HG03196 (cell line): ENCODE measurements at regions not wholly inside any gene's neighbourhood (a gene's known extent, or its start where the extent isn't known, plus 50 kb on each side); places are given as distances from the start of the nearest gene placed in this dataset.
"Not testable (repeated sequence)": the region's sequence is repeated elsewhere in the genome, so short reads cannot be mapped to it uniquely, and the experiment has no call there.

Experiments used
- ATAC-seq: cut with Tn5 transposase; IDR thresholded peaks from one replicate; pipeline ENCODE4 v1.9.1; 2021; ENCODE audit not compliant: unreplicated experiment

DNA sequence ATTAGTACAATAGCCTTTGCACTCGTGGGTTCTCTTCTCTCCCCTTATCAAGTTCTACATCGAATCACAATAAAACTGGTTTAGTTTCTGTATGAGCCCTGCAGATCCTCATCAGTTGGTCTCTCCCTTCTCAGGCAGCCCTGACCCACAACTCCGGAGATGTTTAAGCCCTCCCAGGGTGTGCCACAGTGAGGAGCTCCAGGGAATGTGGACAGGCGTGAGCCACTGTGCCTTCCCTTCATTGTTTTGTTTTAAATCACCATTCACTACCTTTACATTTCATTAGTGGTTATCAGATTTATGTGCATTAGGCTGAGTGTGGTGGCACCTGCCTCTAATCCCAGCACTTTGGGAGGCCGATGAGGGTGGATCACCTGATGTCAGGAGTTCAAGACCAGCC is 133.2 kb downstream of the LARP7 start:
- no peak for ATAC-seq

DNA sequence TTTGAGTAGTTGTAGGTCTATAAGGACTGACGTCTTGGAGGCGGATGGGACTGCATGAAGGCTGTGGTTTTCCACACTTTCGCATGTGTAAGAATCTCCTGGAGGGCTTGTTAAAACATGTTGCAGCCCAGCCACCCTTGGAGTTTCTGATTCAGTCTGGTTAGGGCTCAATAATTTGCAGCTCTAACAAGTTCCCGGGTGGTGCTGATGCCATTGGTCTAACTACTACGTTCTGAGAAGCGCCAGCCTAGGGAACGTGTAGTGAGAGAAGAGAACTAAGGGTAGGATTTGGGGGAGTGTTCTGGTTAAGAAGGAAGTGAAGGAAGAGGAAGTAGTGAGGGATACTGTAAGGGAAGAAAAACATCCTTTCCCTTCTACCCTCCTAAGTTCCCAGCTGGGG is 138.9 kb downstream of the LARP7 start:
- no peak for ATAC-seq

DNA sequence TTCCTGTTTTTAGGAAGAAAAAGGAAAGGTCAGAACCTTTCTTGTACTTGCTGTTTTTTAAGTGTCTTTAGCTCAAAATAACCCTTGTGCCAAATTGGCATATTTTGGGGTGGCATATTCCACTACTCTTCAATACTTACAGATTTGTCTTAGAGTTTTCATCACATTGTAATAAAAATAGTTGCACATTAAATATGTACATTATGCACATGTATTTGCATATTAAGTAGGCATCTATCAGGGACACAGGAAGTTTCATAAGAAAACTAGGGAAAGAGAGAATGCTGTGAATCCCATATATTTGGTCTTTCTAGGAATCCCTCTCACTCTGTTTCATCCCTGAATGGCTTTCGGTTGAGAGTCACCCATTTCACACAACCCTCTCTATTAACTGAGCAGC is 139.6 kb downstream of the LARP7 start:
- ATAC-seq = no peak

DNA sequence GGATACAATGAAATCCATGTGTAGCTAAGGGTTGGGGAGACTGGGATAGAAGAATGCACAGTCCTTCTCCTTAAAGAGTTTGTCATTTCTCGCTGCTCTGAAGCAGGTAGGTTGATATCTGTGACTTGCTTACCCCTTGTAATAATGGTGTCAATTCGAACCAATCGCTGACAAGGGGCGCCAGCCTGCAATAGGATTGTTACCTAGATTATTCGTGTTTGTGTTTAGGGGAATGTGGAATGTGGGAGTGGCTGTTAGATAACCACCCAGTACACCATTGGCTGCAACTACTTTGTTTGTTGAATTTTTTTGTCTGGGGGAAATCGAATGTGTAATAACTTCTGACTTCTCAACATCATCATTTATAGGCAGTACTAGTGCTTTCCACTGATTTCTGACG is 141.6 kb downstream of the LARP7 start:
- no peak for ATAC-seq

DNA sequence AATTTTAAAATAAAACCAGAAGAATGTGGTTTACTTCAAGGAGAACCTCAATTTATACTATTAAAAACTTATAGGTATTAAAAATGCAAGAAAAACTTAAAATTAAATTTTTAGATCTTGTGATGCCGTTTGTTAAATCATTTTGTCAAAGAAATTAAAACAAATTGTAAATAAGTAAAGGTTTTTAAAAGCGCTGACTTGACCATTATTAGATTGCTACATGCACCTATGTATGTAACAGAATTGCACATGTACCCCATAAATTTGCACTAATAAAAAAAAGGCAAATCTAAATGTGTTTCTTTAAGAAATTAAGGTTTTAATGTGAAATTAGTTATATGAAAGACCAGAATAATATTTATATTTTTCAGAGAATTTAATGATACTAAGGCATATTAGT is 156.1 kb downstream of the LARP7 start:
- ATAC-seq = no peak

DNA sequence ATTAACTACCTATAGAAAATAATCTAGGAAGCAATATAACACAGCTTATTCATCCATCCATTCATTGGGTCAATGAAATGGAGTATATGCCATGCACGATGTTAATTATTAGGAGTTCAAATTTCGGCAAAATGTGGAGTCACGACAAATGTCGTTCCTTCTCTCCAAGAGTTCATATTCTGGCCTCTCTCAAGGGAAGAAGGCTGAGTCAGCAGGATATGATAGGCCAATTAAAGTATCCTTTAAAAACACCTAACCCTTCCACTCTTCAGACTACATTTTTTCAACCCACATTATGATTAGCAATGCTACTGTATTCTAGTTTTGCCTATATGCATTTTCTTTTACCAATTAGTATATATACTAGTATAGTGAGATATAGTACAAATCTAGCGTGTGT is 163.1 kb downstream of the LARP7 start:
- no peak for ATAC-seq

DNA sequence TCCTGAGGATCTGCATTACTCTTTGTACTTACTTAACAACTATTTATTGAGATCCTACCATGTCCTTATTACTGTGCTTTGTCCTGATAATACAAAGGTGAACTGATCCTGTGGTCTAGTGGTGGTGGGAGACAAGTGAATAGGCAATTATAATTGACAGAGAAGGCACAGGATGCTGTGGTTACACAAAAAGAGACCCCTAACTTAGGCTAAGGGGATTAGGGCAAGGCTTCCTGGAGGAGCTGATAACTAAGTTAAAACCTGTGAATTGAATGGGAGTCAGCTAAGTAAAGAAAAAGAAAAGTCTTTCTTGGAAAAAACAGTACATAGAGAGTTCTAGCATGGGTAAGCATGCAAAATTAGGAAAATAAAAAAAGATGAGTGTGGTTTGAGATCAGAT is 164.4 kb downstream of the LARP7 start:
- no peak for ATAC-seq

DNA sequence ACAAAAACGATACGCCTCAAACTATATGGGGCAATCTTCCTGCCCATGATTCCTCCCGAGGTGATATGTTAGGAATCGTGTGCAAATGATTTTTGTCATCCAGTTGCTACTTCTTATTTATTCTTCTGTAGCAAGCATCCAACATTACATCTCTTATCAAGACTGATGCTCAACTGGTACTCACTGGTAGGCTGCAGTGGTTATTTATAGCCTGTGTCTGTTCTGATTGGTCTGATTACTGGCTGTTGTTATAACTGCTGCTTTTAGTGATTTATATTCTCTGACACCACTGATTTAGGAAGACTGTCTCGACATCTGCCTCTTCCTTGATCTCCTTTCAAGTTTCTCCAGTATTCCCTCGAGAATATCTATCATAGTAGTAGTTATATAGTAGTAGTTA is 165.8 kb downstream of the LARP7 start:
- ATAC-seq = no peak

DNA sequence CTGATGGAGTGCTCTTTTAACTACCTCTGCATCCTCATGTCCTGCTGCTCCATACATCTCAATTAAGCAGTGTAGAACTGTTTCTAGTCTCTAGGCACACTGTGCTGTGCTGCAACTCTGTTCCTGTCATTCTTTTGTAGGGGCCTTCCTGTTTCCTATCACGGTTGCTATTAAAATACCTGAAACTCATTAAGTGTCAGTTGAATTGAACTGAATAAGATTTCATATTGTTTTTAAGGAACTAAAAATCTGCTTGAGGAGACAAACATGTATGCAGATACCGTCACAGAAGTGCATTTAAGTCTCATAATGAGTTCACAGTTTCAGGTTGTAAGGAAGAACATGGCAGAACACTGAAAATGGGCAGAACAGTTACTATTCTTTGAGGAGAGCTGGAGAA is 170.1 kb downstream of the LARP7 start:
- ATAC-seq = no peak

DNA sequence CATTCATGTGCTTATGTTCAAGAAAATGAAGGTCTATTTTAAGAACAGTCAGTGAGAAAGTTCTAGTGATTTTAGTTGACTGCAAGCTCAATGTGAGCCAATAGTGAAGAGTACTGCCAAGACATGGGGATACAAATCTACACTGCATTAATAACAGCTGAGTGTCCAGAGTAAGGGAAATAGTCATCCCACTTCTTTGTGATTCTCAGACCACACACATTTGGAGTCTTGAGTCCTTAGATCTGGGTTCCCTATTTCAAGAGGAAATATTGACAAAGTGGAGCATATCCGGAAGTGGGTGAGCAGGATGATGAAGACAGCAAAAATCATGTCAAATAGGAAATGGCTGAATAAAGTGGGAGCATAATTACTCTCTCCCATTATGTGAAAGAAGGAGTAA is 171.1 kb downstream of the LARP7 start:
- no peak for ATAC-seq

DNA sequence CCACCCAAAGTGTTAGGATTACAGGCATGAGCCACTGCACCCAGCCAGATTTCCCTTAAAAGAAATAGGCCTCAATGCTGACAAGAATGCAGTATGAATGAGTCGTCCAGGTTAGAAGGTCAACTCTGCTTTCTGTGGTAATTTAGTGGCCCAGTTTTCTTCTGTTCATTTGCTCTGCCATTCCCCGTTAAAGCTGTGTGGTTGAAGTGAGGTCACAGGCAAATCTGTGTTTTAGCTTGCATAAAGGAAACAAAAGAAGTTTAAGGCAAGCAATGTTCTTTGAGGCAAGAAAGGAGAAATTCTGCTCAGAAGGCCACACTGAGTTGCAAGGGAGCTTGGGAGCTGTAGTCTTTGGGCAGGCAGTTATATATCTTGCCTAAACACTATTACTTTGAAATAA is 176.8 kb downstream of the LARP7 start:
- peak; percentile 41 for ATAC-seq

DNA sequence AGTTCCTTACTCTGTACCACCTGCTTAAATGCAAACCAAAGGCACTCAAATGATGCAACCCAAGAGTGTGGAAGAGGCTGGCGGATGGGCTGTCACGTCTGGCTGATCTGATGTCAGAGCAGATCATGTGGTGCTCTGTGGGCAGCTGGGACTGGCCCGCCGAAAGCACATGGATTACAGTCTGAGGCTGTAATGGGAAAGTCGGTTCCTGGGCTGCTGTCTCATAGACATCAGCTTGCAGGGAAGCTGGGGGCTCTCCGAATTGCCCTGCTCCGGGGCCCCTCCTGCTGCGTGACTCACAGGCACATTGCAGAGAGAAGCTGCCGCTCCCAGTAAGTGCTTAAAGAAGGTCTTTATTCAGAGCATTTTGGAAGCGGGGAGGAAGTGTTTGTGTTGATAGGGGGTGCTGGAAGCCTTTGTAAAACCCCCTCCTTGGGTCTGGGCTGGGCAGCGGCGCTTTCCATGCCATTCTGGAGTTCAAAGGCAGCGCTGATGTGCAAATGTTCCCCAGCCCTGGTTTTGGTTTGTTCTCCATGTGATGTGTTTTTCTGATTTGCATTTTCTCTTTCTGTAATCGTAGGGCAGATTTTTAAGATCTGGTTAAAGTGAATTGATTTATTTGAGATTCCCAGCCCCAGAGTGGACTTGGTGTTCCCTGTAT is 181.1 kb downstream of the LARP7 start:
- ATAC-seq = peak; percentile 95

DNA sequence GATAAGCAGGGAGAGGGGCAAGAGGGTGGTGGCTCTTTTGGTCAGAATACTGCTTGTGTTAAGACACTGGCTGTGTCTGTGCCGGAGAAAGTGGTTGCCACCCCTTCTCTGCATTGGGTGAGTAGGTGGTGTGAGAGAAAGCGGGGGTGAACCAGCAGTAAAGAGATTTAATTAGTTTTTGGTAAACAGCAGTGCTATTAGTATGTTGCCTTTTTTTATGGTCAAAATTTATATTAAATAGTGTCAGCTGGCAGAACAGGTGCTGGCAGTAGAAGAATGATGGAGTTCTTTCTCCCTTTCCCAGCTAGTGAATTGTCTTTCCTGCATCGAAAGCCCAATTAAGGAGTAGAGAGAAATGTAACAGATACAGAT is 181.6 kb downstream of the LARP7 start:
- peak; percentile 27 for ATAC-seq

DNA sequence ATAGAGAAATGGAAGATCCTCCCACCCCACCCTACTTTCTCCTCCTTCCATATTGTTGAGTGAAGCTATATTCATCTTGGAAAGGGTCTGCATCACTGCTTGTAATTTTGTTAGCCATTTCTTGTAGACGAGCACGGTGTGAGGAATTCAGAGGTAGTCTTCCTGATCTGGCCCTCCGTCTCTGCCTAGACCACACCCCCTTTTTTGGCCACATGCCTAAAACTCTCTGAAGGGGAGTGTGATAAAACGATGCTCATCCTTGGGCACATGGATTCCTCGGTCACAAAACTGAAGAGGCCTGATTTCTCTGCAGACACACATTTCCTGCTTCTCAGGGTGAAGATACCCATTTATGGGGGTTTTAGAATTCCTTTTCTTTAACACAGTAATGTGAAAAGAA is 182.8 kb downstream of the LARP7 start:
- ATAC-seq = no peak

DNA sequence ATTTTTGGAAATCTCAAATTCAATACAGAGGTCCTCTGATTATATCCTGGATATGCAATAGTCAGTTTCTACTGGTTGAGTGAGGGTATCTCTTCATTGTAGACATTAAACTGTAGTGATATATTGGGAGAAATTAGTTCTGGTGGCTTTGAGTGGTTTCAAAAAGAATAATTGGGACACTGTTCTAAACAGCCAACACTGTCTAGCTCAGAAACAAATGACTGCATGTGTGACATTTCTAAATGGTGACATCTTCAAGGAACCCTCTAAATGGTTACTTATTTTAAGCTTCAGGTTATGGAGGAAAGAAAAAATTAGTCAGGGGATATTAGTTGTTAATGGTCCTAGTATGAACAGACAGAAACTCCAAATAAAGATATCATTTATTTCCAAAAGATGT is 186.2 kb downstream of the LARP7 start:
- no peak for ATAC-seq

DNA sequence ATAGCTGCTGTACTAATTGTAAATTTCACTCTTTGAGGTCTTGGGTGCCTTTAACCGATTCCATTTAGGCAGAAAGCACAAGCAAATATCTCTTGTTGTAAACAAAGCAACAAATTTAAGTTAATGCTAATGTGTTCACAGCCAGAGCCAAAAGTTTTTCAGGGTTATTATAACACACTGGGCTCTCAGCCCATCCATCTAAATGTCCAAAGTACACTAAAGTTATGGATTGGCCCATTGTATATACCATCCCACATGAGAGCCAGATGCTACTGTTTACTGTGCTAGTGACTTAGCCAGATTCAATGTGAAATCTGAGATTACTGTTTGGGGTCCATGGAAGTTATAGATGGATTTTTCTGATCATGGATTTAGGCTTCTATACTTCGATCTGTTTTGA is 186.7 kb downstream of the LARP7 start:
- ATAC-seq = no peak

DNA sequence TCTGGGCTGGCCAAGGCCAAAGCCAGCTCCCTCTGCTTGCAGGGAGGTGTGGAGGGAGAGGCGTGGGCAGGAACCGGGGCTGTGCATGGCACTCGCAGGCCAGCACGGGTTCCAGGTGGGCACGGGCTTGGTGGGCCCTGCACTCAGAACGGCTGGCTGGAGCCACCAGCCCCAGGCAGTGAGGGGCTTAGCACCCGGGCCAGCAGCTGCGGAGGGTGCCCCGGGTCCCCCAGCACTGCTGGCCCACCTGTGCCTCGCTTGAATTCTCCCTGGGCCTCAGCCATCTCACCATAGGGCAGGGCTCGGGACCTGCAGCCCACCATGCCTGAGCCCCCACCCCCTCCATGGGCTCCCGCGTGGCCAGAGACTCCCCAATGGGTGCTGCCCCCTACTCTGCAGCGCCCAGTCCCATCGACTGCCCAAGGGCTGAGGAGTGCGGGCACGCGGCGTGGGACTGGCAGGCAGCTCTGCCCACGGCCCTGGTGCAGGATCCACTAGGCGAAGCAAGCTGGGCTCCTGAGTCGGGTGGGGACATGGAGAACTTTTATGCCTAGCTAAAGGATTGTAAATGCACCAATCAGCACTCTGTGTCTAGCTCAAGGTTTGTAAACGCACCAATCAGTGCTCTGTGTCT is 193.9 kb downstream of the LARP7 start:
- no peak for ATAC-seq

DNA sequence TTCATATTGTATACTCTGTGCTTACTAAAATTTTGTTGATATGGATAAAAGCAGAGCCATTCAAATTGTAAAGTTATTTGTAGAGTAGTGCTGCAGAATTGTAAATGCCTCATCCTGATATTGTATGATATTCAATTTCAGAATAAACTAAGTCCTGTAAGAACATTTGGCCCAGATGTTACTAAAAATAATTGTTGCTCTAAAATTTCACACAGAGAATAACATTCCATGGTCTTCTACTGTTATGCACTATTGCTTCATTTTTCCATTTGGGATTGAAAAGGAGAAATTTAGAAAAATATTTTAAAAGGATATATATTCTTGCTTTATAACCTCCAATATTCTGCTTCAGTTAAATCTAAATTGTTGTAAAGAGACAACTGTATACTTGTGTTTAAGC is 195.6 kb downstream of the LARP7 start:
- no peak for ATAC-seq

DNA sequence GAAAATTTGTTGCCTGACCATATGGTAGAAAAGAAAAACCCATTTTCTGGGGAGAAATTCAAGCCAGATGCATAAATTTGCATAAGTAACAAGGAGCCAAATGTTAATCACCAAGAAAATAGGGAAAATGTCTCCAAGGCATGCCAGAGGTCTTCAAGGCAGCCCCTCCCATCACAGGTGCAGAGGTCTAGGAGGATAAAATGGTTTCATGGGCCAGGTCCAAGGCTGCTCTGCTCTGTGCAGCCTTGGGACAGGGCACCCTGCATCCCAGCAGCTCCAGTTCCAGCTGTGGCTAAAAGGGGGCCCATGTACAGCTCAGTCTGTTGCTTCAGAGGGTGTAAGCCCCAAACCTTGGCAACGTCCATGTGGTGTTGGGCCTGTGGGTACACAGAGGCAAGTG is 200.0 kb downstream of the LARP7 start:
- ATAC-seq = no peak

DNA sequence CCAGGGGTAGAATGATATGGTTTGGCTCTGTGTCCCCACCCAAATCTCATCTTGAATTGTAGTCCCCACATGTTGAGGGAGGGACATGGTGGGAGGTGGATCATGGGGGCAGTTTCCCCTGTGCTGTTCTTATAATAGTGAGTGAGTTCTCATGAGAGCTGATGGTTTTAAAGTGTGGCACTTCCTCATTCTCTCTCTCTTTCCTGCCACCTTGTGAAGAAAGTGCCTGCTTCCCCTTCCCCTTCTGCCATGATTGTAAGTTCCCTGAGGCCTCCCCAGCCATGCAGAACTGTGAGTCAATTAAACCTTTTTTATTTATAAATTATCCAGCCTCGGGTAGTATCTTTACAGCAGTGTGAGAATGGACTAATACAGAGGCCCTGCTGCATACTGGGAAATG is 201.1 kb downstream of the LARP7 start:
- not testable (repeated sequence) for ATAC-seq

DNA sequence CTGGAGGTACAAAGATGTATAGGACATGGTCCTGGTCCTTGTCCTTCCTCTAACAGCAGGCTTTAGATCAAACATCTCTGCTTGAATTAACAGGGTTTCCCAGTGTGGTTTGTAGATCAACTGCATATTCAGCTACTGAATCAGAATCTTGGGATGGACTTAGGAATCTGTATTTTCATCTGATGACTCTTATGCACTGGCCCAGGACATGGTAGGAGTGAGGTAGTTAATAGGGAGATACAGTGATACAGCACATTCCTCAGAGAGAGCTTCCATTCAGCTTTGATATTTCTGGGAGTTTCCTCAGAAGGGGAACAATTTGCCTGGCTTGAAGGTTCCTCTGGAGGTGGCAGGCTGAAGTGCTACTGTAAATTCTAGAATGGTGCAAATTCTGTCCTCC is 203.1 kb downstream of the LARP7 start:
- no peak for ATAC-seq

DNA sequence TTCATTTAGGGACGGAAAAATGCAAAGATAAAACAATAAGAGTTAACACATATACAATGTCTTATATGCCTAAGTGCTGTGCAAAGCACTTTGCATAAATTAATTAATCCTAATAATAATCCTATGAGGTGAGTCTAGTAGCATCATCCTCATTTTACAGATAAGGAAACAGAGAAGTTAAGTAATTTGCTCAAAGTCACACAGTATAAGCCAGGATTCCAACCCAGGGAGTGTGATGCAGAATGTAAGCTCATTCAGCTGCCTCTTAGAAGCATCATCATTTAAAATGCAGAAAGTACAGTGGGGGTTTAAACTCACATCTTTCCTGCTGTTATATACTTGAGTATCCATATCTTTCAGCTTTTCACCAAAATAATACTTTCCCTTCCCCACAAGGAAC is 203.7 kb downstream of the LARP7 start:
- no peak for ATAC-seq

DNA sequence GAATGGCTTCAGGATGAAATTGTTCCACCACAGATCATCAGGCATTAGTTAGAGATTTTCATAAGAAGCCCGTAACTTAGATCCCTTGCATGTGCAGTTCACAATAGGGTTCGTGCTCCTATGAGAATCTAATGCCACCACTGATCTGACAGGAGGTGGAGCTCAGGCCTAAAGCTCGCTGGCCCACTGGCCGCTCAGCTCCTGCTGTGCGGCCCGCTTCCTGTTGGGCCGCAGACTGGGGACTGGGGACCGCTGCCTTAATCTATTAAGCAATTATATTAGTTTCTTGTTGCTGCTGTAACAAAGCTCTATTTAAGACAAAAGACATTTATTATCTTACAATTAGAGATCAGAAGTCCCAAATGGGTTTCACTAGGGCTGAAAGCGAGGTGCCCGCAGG is 205.6 kb downstream of the LARP7 start:
- no peak for ATAC-seq
